ENCODE measurements at regions not wholly inside any gene's neighbourhood (a gene's known extent, or its start where the extent isn't known, plus 50 kb on each side); places are given as distances from the start of the nearest gene placed in this dataset.

GRCh38 chr6:119672725-119673124 is 323.2 kb upstream of the MAN1A1 start:
- TF ChIP-seq CTCF (IDR thresholded peaks at IDR 0.05) (no peak), POLR2A (IDR thresholded peaks at IDR 0.05) (no peak)

All from uterus (tissue), 2 donors.